ENCODE measurements at regions not wholly inside any gene's neighbourhood (a gene's known extent, or its start where the extent isn't known, plus 50 kb on each side); places are given as distances from the start of the nearest gene placed in this dataset.

DNA sequence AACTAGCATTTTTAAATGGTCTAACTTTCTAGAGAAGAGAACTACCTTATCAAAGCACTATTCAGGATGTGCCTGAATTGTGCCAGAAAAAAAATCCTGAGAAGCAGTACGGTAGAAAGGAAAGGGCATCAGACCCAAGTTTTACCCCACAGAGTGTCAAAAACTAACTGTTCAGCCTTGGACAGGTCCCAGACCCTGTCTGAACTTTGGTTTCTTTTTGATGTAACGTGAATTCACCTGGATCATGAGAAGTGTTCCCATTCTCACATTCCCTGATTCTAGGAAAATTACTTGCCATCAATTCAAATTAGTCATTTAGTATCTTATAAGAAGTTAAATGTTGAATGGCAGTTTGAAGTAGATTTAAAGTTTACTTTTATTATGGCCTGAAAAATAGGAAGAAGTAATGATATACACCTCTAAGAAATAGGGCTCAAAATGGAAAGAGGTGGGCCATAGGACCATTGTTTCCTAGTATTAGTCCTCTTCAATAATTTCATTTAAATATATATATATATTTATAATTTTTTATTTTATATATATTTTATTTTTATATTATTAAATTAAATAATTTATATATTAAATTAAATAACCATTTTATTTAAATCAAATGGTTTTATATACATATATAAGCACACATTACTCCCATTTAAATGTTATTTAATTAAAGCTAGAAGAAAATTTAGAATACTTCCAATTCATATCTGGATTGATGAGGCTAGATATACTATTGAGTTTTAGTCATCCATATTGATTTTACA is 181.9 kb upstream of the PPARGC1A start:
- H3K4me3 Mint-ChIP-seq = no peak overlapping the region
- H3K4me1 Mint-ChIP-seq = peaks cover 11% of the 10 kb centered on the region
- TF ChIP-seq, protein P1, sequence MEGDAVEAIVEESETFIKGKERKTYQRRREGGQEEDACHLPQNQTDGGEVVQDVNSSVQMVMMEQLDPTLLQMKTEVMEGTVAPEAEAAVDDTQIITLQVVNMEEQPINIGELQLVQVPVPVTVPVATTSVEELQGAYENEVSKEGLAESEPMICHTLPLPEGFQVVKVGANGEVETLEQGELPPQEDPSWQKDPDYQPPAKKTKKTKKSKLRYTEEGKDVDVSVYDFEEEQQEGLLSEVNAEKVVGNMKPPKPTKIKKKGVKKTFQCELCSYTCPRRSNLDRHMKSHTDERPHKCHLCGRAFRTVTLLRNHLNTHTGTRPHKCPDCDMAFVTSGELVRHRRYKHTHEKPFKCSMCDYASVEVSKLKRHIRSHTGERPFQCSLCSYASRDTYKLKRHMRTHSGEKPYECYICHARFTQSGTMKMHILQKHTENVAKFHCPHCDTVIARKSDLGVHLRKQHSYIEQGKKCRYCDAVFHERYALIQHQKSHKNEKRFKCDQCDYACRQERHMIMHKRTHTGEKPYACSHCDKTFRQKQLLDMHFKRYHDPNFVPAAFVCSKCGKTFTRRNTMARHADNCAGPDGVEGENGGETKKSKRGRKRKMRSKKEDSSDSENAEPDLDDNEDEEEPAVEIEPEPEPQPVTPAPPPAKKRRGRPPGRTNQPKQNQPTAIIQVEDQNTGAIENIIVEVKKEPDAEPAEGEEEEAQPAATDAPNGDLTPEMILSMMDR (IDR thresholded peaks at IDR 0.05; ENCODE audit: unreplicated experiment in 3 of 3) = no peak
- no peaks in the 10 kb centered on the region for H3K36me3 Mint-ChIP-seq (ENCODE audit: low read depth)
- no peak overlapping the region for H3K27ac Mint-ChIP-seq
- no peaks in the 10 kb centered on the region for H3K9me3 Mint-ChIP-seq
- H3K27me3 Mint-ChIP-seq (ENCODE audit: low read depth) = peaks cover 4% of the 10 kb centered on the region

DNA sequence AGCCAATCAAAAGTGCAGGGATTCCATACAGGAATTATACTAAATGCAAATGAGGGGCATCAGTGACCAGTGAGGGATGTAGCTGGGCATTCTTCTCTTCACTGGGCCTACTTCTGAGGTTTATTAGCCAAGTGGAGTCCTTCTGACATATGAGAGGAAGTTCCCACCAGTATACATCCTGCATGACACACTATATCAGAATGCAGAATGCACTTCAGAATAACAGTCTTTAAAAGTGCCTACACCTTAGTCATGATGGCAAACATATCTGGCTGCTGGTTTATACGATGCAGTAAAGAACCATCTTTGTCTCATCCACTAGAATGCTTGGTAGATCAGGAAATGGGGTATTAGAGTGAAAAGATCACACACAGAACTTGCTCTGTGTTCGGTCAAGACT is 180.3 kb upstream of the PPARGC1A start:
- Mint-ChIP-seq H3K27ac (no peak overlapping the region), H3K36me3 (ENCODE audit: low read depth) (no peaks in the 10 kb centered on the region), H3K4me1 (peaks cover 10% of the 10 kb centered on the region), H3K4me3 (no peak overlapping the region), H3K27me3 (ENCODE audit: low read depth) (peaks cover 7% of the 10 kb centered on the region), H3K9me3 (no peaks in the 10 kb centered on the region)
- TF ChIP-seq, protein P1 (IDR thresholded peaks at IDR 0.05; ENCODE audit: unreplicated experiment in 3 of 3) = no peak

DNA sequence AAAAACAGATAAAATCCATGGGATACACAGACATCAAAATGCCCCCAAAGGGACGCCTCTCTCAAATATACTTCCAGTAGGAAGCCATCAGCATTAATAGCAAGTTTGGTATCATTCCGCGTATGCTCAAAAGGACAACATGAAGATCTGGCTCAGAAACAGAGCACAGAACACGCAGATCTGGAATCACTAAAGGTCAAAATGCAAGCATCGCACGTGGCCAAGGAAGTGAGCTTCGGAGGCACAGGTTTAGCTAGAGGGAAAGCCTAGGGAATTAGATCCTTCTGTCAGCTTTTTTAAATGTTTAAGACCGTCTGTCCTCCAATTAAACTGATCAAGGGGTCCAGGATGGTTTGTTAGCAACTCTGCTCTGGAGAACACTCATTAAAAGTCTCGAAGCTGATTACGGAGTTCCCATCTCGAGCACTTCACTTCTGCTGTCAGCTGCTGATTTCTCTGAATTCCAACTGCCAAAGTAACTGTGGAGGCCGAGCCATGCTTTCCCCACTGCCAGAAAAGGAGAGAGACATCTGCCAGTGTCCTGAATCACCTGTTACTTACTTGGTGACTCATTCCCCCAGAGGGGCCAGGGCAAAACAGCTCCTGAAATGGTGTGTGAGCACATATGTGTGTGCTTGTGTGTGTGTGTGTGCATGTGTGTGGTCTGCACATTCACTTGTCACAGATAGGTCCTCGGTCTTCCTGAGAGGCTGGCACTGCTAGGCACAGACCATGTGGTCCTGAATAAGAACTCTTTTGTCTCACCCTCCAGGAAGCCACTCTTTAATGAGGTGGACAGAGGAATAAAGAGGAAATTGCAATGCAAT is 177.7 kb upstream of the PPARGC1A start:
- H3K36me3 Mint-ChIP-seq (ENCODE audit: low read depth) = no peaks in the 10 kb centered on the region
- H3K4me1 Mint-ChIP-seq = peaks cover 10% of the 10 kb centered on the region
- no peak overlapping the region for H3K4me3 Mint-ChIP-seq
- TF ChIP-seq, protein P1 (IDR thresholded peaks at IDR 0.05; ENCODE audit: unreplicated experiment in 3 of 3) = no peak
- peaks cover 5% of the 10 kb centered on the region for H3K27me3 Mint-ChIP-seq (ENCODE audit: low read depth)
- H3K27ac Mint-ChIP-seq = no peak overlapping the region
- H3K9me3 Mint-ChIP-seq = no peaks in the 10 kb centered on the region

DNA sequence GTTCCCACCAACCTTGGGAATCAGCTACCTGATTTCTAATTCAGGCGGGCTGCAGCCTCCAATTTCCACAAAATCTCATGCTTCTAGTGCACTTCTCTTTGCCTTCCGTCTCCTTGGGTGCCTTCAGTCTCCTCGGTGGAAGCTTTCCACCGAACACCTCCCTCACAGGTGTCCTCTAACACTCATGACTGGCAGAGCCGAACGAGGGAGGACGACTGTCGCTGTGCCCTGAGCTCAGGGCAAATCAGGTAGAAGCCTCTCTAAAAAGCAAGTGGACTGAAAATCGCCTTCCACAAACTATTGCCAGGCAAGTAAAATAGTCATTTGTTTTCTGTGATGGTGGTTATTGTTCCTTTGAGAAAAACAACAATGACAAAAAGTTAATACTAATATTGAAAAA is 176.1 kb upstream of the PPARGC1A start:
- Mint-ChIP-seq H3K4me1 (peaks cover 10% of the 10 kb centered on the region), H3K4me3 (no peak overlapping the region), H3K27me3 (ENCODE audit: low read depth) (peaks cover 5% of the 10 kb centered on the region), H3K36me3 (ENCODE audit: low read depth) (no peaks in the 10 kb centered on the region), H3K9me3 (no peaks in the 10 kb centered on the region), H3K27ac (no peak overlapping the region)
- TF ChIP-seq, protein P1 (IDR thresholded peaks at IDR 0.05; ENCODE audit: unreplicated experiment in 3 of 3) = no peak

DNA sequence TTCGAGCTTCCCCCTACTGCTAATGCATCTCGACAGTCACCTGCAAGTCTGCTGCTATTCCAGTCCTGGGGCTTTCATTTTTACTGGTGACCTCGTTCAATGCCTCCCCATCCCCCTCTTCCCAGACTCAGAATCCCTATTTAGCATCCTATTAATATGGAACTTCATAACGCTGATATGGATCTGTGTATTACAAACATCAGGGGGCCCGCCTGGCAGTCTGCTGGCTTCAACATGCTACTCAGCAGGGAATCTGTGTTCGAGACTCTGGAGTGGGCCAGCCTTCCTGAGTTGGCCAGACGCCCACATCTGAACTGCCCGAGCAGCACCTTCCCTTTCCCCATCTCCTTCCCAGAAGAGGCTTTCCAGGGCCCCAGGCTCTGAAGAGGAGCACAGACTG is 173.9 kb upstream of the PPARGC1A start:
- no peak overlapping the region for H3K4me3 Mint-ChIP-seq
- H3K4me1 Mint-ChIP-seq = peaks cover 13% of the 10 kb centered on the region
- peaks cover 5% of the 10 kb centered on the region for H3K27me3 Mint-ChIP-seq (ENCODE audit: low read depth)
- TF ChIP-seq, protein P1 (IDR thresholded peaks at IDR 0.05; ENCODE audit: unreplicated experiment in 3 of 3) = no peak
- H3K36me3 Mint-ChIP-seq (ENCODE audit: low read depth) = no peaks in the 10 kb centered on the region
- H3K27ac Mint-ChIP-seq = no peak overlapping the region
- no peaks in the 10 kb centered on the region for H3K9me3 Mint-ChIP-seq
